ENCODE measurements at regions not wholly inside any gene's neighbourhood (a gene's known extent, or its start where the extent isn't known, plus 50 kb on each side); places are given as distances from the start of the nearest gene placed in this dataset.

GRCh38 chr7:68015122-68015977 is 1018.7 kb downstream of the TYW1 start:
- Histone ChIP-seq H3K9me3 (ENCODE audit: insufficient read depth, low read length) (no peaks in the 10 kb centered on the region), H3K27ac (ENCODE audit: low read length) (no peak overlapping the region), H3K79me2 (ENCODE audit: low read length) (no peaks in the 10 kb centered on the region), H3K36me3 (replicated peaks; ENCODE audit: low read depth, low read length) (no peaks in the 10 kb centered on the region), H2AFZ (ENCODE audit: low read depth, low read length) (no peak overlapping the region), H4K20me1 (ENCODE audit: insufficient read depth, low read length) (no peaks in the 10 kb centered on the region), H3K27me3 (ENCODE audit: low read depth, low read length) (no peaks in the 10 kb centered on the region), H3K4me1 (ENCODE audit: low read length) (no peaks in the 10 kb centered on the region), H3K9ac (ENCODE audit: low read length) (no peak overlapping the region), H3K4me3 (ENCODE audit: low read length) (no peak overlapping the region), H3K4me2 (ENCODE audit: low read length) (no peak overlapping the region)
- TF ChIP-seq, protein P1, sequence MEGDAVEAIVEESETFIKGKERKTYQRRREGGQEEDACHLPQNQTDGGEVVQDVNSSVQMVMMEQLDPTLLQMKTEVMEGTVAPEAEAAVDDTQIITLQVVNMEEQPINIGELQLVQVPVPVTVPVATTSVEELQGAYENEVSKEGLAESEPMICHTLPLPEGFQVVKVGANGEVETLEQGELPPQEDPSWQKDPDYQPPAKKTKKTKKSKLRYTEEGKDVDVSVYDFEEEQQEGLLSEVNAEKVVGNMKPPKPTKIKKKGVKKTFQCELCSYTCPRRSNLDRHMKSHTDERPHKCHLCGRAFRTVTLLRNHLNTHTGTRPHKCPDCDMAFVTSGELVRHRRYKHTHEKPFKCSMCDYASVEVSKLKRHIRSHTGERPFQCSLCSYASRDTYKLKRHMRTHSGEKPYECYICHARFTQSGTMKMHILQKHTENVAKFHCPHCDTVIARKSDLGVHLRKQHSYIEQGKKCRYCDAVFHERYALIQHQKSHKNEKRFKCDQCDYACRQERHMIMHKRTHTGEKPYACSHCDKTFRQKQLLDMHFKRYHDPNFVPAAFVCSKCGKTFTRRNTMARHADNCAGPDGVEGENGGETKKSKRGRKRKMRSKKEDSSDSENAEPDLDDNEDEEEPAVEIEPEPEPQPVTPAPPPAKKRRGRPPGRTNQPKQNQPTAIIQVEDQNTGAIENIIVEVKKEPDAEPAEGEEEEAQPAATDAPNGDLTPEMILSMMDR (IDR thresholded peaks at IDR 0.05; ENCODE audit: low read depth, low read length) = no peak
- TF ChIP-seq EZH2phosphoT487 (IDR thresholded peaks at IDR 0.05; ENCODE audit: low read depth) = no peak

GRCh38 chr7:68015978-68016532 is 1019.4 kb downstream of the TYW1 start:
- Histone ChIP-seq H3K9ac (ENCODE audit: low read length) (no peak overlapping the region), H3K9me3 (ENCODE audit: insufficient read depth, low read length) (no peaks in the 10 kb centered on the region), H3K4me2 (ENCODE audit: low read length) (no peak overlapping the region), H3K4me3 (ENCODE audit: low read length) (no peak overlapping the region), H4K20me1 (ENCODE audit: insufficient read depth, low read length) (no peaks in the 10 kb centered on the region), H3K27ac (ENCODE audit: low read length) (no peak overlapping the region), H2AFZ (ENCODE audit: low read depth, low read length) (no peak overlapping the region), H3K27me3 (ENCODE audit: low read depth, low read length) (no peaks in the 10 kb centered on the region), H3K4me1 (ENCODE audit: low read length) (no peaks in the 10 kb centered on the region), H3K79me2 (ENCODE audit: low read length) (no peaks in the 10 kb centered on the region), H3K36me3 (replicated peaks; ENCODE audit: low read depth, low read length) (no peaks in the 10 kb centered on the region)
- no peak for TF ChIP-seq EZH2phosphoT487 (IDR thresholded peaks at IDR 0.05; ENCODE audit: low read depth)
- TF ChIP-seq, protein P1 (IDR thresholded peaks at IDR 0.05; ENCODE audit: low read depth, low read length) = no peak

DNA sequence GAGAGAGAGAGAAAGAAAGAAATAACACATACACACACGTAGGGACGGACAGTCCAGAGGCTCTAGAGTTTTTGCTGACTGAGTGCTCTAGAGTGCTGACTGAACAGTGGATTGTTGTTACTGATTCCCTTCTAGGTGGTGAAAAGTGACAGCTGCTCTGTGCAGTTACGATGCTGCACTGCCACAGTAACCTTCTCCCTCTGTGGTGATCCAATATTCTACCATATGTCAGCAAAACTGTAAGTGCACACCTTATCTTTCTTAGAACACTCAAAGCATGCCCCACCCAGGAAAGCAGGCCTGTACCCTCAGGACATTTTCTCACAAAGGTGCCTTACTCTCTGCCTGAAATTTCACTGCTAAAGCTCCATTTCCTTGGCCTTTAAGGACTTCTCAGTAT is 1023.5 kb downstream of the TYW1 start:
- TF ChIP-seq EZH2phosphoT487 (IDR thresholded peaks at IDR 0.05; ENCODE audit: low read depth) = no peak
- TF ChIP-seq, protein P1 (IDR thresholded peaks at IDR 0.05; ENCODE audit: low read depth, low read length) = no peak
- H4K20me1 ChIP-seq (ENCODE audit: insufficient read depth, low read length) = no peaks in the 10 kb centered on the region
- H3K79me2 ChIP-seq (ENCODE audit: low read length) = no peaks in the 10 kb centered on the region
- no peaks in the 10 kb centered on the region for H3K36me3 ChIP-seq (replicated peaks; ENCODE audit: low read depth, low read length)
- no peak overlapping the region for H3K9ac ChIP-seq (ENCODE audit: low read length)
- H2AFZ ChIP-seq (ENCODE audit: low read depth, low read length) = no peak overlapping the region
- no peak overlapping the region for H3K27ac ChIP-seq (ENCODE audit: low read length)
- no peaks in the 10 kb centered on the region for H3K9me3 ChIP-seq (ENCODE audit: insufficient read depth, low read length)
- H3K4me2 ChIP-seq (ENCODE audit: low read length) = no peak overlapping the region
- no peaks in the 10 kb centered on the region for H3K4me1 ChIP-seq (ENCODE audit: low read length)
- H3K4me3 ChIP-seq (ENCODE audit: low read length) = no peak overlapping the region
- no peaks in the 10 kb centered on the region for H3K27me3 ChIP-seq (ENCODE audit: low read depth, low read length)

DNA sequence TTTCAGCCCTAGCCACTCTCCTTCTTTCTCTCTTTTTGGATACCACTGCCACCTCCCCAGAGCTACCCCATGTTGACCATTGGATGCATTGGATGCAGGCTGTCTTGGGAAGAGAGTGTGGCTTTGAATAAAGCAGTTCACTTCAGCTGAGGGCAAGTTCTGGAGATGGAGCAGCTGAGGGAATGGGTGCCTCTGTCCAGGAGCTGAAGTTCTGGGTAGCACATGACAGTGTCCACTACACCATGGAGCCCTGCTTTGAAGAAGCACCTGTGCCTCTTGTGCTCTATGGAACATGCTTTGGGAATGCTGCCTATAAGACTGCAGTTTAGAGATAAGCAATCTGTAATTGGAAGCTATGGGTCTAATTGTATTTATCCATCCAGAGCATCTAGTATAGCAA is 1028.7 kb downstream of the TYW1 start:
- no peaks in the 10 kb centered on the region for H4K20me1 ChIP-seq (ENCODE audit: insufficient read depth, low read length)
- H3K4me2 ChIP-seq (ENCODE audit: low read length) = no peak overlapping the region
- TF ChIP-seq EZH2phosphoT487 (IDR thresholded peaks at IDR 0.05; ENCODE audit: low read depth) = no peak
- TF ChIP-seq, protein P1 (IDR thresholded peaks at IDR 0.05; ENCODE audit: low read depth, low read length) = no peak
- no peak overlapping the region for H3K27ac ChIP-seq (ENCODE audit: low read length)
- H3K27me3 ChIP-seq (ENCODE audit: low read depth, low read length) = no peaks in the 10 kb centered on the region
- H3K4me3 ChIP-seq (ENCODE audit: low read length) = no peak overlapping the region
- no peaks in the 10 kb centered on the region for H3K4me1 ChIP-seq (ENCODE audit: low read length)
- H3K79me2 ChIP-seq (ENCODE audit: low read length) = no peaks in the 10 kb centered on the region
- H3K9me3 ChIP-seq (ENCODE audit: insufficient read depth, low read length) = no peaks in the 10 kb centered on the region
- H3K9ac ChIP-seq (ENCODE audit: low read length) = no peak overlapping the region
- no peaks in the 10 kb centered on the region for H3K36me3 ChIP-seq (replicated peaks; ENCODE audit: low read depth, low read length)
- no peak overlapping the region for H2AFZ ChIP-seq (ENCODE audit: low read depth, low read length)

Measured in OCI-LY3 (cell line).